GM12892 (cell line): ENCODE measurements at regions not wholly inside any gene's neighbourhood (a gene's known extent, or its start where the extent isn't known, plus 50 kb on each side); places are given as distances from the start of the nearest gene placed in this dataset.
"Not testable (repeated sequence)": the region's sequence is repeated elsewhere in the genome, so short reads cannot be mapped to it uniquely, and the experiment has no call there.

ENCODE experiments used
- DNase-seq: peaks from one replicate; pipeline ENCODE4 v3.0.0; 2011; ENCODE audit not compliant: insufficient read length
- FAIRE-seq: peaks from 2 replicates; lab custom pipeline; 2011; peaks lifted over from hg19 to GRCh38; lab: Jason Lieb, UNC
- POLR2A ChIP-seq: IDR thresholded peaks from 2 replicates; pipeline ENCODE4 v1.6.1; 2011; ENCODE audit warnings: low read depth, low read length, control low read depth
- POLR2AphosphoS5 ChIP-seq: IDR thresholded peaks from 2 replicates; pipeline ENCODE4 v1.6.1; 2011; ENCODE audit warnings: low read depth, low read length, control low read depth
- TAF1 ChIP-seq: IDR thresholded peaks from 2 replicates; pipeline ENCODE4 v1.6.1; 2011; ENCODE audit warnings: low read depth, mild to moderate bottlenecking, control low read depth, low read length, borderline replicate concordance

DNA sequence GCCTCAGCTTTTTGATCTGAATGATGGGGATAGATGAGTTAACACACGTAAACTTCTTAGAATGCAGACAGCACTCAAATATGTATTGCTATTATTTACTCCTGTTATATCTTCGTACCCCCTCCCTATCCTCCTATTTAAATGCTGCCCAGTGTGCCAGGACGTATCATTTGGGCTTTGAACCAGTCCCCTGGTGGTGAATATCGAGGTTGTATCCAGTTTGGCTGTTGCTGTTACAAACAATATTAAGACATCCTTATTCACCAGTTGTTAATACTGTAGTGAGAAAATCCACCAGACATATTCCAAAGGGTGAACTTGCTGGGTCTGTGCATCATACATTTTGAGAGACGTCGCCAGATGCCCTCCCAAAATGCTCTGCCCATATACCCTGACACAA, 51.5 kb upstream of the FOXN3 start:
- FAIRE-seq (no peak), DNase-seq (no peak)
- no peak for TF ChIP-seq POLR2A
- TF ChIP-seq POLR2AphosphoS5, result no peak
- TF ChIP-seq TAF1, result no peak

DNA sequence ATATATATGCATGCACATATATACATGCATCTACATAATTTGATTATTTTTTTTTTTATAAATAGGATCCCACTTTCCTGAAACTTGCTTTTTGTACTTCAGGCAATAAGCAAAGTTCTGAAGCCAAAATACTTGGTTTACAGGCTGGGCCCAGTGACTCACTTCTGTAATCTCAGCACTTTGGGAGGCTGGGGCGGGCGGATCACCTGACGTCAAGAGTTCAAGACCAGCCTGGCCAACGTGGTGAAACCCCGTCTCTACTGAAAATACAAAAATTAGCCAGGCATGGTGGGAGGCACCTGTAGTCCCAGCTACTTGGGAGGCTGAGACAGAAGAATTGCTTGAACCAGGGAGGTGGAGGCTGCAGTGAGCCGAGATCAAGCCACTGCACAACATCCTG, 51.0 kb upstream of the FOXN3 start:
- FAIRE-seq, DNase-seq: not testable (repeated sequence)

DNA sequence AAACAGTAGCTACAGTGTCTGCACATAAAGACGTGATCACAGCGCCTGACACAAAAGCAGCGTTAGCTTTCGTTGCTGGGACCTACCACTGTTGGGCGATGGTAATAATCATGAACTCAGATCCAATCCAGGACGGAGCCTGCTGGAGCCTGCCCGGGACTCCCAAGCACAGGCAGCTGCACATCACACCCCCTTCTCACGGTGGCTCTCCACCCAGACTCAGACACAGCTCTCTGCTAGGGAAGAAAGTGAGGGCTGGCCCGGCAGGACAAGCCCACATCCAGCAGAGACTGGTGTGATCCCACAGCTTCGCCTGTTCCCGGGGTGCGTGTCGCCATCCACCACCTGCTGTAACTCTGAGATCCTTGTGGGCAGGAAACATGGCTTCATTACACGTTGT, 49.9 kb upstream of the FOXN3 start:
- no peak for DNase-seq
- no peak for FAIRE-seq
- no peak for TF ChIP-seq POLR2AphosphoS5
- no peak for TF ChIP-seq TAF1
- TF ChIP-seq POLR2A, result no peak
